A549 (cell line): ENCODE measurements at regions not wholly inside any gene's neighbourhood (a gene's known extent, or its start where the extent isn't known, plus 50 kb on each side); places are given as distances from the start of the nearest gene placed in this dataset.

Source experiments
- BHLHE40 ChIP-seq: IDR thresholded peaks from 2 replicates; pipeline ENCODE4 v1.6.1; 2012; ENCODE audit warnings: low read depth, low read length, inconsistent platforms
- CHD2 ChIP-seq: fragments of 150-350 bp; IDR thresholded peaks from 2 replicates; pipeline ENCODE4 v1.6.1; 2014; ENCODE audit warnings: low read length; ENCODE audit not compliant: partially characterized antibody
- CTCF ChIP-seq: fragments of >200 bp; sonication (Bioruptor Twin); formaldehyde crosslinking; IDR thresholded peaks from 3 replicates; pipeline ENCODE4 v1.5.1; 2016
- EP300 ChIP-seq, 2 experiments: fragments of >200 bp; sonication (Bioruptor Twin); formaldehyde crosslinking; IDR thresholded peaks; 2 replicates in 1 of 2; 3 replicates in 1 of 2; pipeline ENCODE4 v1.6.1; 2016 to 2017
- JUN ChIP-seq, 2 experiments: fragments of >200 bp; sonication (Bioruptor Twin); formaldehyde crosslinking; IDR thresholded peaks; 2 replicates in 1 of 2; 3 replicates in 1 of 2; pipeline ENCODE4 v1.6.1; 2016 to 2017
- MAZ ChIP-seq: fragments of 150-350 bp; IDR thresholded peaks from 2 replicates; pipeline ENCODE4 v1.6.1; 2014; ENCODE audit warnings: antibody characterized with exemption, low read depth, low read length, borderline replicate concordance
- NPAS2 ChIP-seq: fragments of 250-450 bp; sonication (Bioruptor Pico); IDR thresholded peaks from 2 replicates; pipeline ENCODE4 v1.8.0; 2022; ENCODE audit warnings: mild to moderate bottlenecking, moderate library complexity, borderline replicate concordance
- PBX3 ChIP-seq: IDR thresholded peaks from 2 replicates; pipeline ENCODE4 v1.6.1; 2012
- RARB ChIP-seq: fragments of 250-450 bp; sonication (Bioruptor Pico); IDR thresholded peaks from 2 replicates; pipeline ENCODE4 v1.8.0; 2021; ENCODE audit warnings: mild to moderate bottlenecking, moderate library complexity
- REST ChIP-seq: fragments of 200-600 bp; sonication (generic); IDR thresholded peaks from 2 replicates; pipeline ENCODE4 v1.6.1; 2016; ENCODE audit warnings: antibody characterized with exemption, mild to moderate bottlenecking, moderate library complexity
- RNF2 ChIP-seq: fragments of 200-600 bp; sonication (generic); IDR thresholded peaks from 2 replicates; pipeline ENCODE4 v1.6.1; 2016; ENCODE audit warnings: low read depth, mild to moderate bottlenecking, antibody characterized with exemption, moderate library complexity, borderline replicate concordance
- SMC3 ChIP-seq: fragments of >200 bp; sonication (Bioruptor Twin); formaldehyde crosslinking; IDR thresholded peaks from 3 replicates; pipeline ENCODE4 v1.6.1; 2018; ENCODE audit warnings: inconsistent platforms
- ZC3H11A ChIP-seq: fragments of 450-650 bp; IDR thresholded peaks from 2 replicates; pipeline ENCODE4 v1.6.1; 2014; ENCODE audit warnings: antibody characterized with exemption, mild to moderate bottlenecking

- TF ChIP-seq PBX3 (no peak), MAZ (no peak), ZC3H11A (no peak), CTCF (no peak), EP300 (IDR thresholded peaks at IDR 0.05) (no peak), NPAS2 (CRISPR knock-in tag) (no peak), RARB (no peak), JUN (IDR thresholded peaks at IDR 0.05) (no peak), BHLHE40 (no peak), SMC3 (no peak), REST (no peak), CHD2 (no peak), RNF2 (no peak)
Measured at GRCh38 chr6:152916035-152916434, 66.8 kb downstream of the FBXO5 start.
